Ishikawa (cell line): ENCODE measurements at regions not wholly inside any gene's neighbourhood (a gene's known extent, or its start where the extent isn't known, plus 50 kb on each side); places are given as distances from the start of the nearest gene placed in this dataset.

Experiments used
- EP300 ChIP-seq: IDR thresholded peaks from 2 replicates; pipeline ENCODE4 v1.6.1; 2012; ENCODE audit warnings: borderline replicate concordance
- TCF12 ChIP-seq: IDR thresholded peaks from 2 replicates; pipeline ENCODE4 v1.6.1; 2012; ENCODE audit warnings: low read depth
- ZBTB7A ChIP-seq: IDR thresholded peaks from 2 replicates; pipeline ENCODE4 v1.6.1; 2012; ENCODE audit warnings: low read depth
- TF ChIP-seq, protein P1 (sequence below): IDR thresholded peaks from 2 replicates; pipeline ENCODE4 v1.6.1; 2012; ENCODE audit warnings: low read depth, mild to moderate bottlenecking

DNA sequence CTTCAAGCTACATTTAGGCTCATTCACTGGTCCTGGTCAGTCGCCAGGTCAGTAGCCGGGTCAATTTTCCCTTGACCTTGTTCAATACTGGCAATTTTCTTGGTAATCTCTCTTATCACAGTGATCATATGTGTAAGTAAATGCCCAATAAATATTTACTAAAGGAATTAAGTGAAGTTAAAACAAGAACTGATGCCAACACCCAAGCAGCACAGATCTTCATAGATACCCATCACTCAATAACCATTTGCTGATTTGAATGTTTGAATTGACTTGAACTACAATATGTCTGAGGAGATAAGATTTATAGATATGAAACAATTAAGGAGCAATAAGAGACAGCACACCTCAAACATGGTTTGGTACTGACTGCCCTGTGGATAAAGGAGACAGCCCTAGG, 100.8 kb upstream of the PREP start:
- TF ChIP-seq EP300 (no peak), TCF12 (no peak), ZBTB7A (no peak)
- TF ChIP-seq, protein P1, sequence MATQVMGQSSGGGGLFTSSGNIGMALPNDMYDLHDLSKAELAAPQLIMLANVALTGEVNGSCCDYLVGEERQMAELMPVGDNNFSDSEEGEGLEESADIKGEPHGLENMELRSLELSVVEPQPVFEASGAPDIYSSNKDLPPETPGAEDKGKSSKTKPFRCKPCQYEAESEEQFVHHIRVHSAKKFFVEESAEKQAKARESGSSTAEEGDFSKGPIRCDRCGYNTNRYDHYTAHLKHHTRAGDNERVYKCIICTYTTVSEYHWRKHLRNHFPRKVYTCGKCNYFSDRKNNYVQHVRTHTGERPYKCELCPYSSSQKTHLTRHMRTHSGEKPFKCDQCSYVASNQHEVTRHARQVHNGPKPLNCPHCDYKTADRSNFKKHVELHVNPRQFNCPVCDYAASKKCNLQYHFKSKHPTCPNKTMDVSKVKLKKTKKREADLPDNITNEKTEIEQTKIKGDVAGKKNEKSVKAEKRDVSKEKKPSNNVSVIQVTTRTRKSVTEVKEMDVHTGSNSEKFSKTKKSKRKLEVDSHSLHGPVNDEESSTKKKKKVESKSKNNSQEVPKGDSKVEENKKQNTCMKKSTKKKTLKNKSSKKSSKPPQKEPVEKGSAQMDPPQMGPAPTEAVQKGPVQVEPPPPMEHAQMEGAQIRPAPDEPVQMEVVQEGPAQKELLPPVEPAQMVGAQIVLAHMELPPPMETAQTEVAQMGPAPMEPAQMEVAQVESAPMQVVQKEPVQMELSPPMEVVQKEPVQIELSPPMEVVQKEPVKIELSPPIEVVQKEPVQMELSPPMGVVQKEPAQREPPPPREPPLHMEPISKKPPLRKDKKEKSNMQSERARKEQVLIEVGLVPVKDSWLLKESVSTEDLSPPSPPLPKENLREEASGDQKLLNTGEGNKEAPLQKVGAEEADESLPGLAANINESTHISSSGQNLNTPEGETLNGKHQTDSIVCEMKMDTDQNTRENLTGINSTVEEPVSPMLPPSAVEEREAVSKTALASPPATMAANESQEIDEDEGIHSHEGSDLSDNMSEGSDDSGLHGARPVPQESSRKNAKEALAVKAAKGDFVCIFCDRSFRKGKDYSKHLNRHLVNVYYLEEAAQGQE, result no peak
